ENCODE measurements at regions not wholly inside any gene's neighbourhood (a gene's known extent, or its start where the extent isn't known, plus 50 kb on each side); places are given as distances from the start of the nearest gene placed in this dataset.

- no peaks in the 10 kb centered on the region for H3K9me3 ChIP-seq
- no peaks in the 10 kb centered on the region for H3K4me1 ChIP-seq
- peaks cover 6% of the 10 kb centered on the region; the same call in 1 of the 2 replicates for H3K27me3 ChIP-seq (ENCODE audit: low read depth)
- in situ Hi-C loops (cut with MboI; ENCODE audit: low sequenced_read_pairs) = loop anchor here (10.0 kb wide), 1 partner anchor 794 kb away; no protein-coding TSS in a partner anchor
- H3K4me3 ChIP-seq = no peak overlapping the region
- no peaks in the 10 kb centered on the region for H3K36me3 ChIP-seq (replicated peaks)
- DNase-seq (ENCODE audit: low spot score in 2 of 2) = no peak
These were observed 259.3 kb downstream of the HTR7 start for GRCh38 chr10:90598513-90598912.

- H3K4me3 ChIP-seq = no peak overlapping the region
- no peaks in the 10 kb centered on the region for H3K9me3 ChIP-seq
- in situ Hi-C loops (cut with MboI; ENCODE audit: low sequenced_read_pairs) = no loop called here
- no peak for DNase-seq (ENCODE audit: low spot score in 2 of 2)
- no peaks in the 10 kb centered on the region for H3K27me3 ChIP-seq (ENCODE audit: low read depth)
- H3K4me1 ChIP-seq = no peaks in the 10 kb centered on the region
- H3K36me3 ChIP-seq (replicated peaks) = no peaks in the 10 kb centered on the region
These were observed 254.8 kb downstream of the HTR7 start for GRCh38 chr10:90602862-90603610.

GRCh38 chr10:90604636-90605035 is 253.2 kb downstream of the HTR7 start:
- Histone ChIP-seq H3K9me3 (no peaks in the 10 kb centered on the region), H3K36me3 (replicated peaks) (no peaks in the 10 kb centered on the region), H3K4me3 (no peak overlapping the region), H3K4me1 (no peaks in the 10 kb centered on the region), H3K27me3 (ENCODE audit: low read depth) (no peaks in the 10 kb centered on the region)
- in situ Hi-C loops (cut with MboI; ENCODE audit: low sequenced_read_pairs) = no loop called here
- no peak for DNase-seq (ENCODE audit: low spot score in 2 of 2)

- in situ Hi-C loops (cut with MboI; ENCODE audit: low sequenced_read_pairs) = no loop called here
- Histone ChIP-seq H3K36me3 (replicated peaks) (no peaks in the 10 kb centered on the region), H3K4me3 (no peak overlapping the region), H3K27me3 (ENCODE audit: low read depth) (no peaks in the 10 kb centered on the region), H3K4me1 (no peaks in the 10 kb centered on the region), H3K9me3 (no peaks in the 10 kb centered on the region)
- no peak for DNase-seq (ENCODE audit: low spot score in 2 of 2)
These were observed 252.3 kb downstream of the HTR7 start for GRCh38 chr10:90605506-90605905.

DNA sequence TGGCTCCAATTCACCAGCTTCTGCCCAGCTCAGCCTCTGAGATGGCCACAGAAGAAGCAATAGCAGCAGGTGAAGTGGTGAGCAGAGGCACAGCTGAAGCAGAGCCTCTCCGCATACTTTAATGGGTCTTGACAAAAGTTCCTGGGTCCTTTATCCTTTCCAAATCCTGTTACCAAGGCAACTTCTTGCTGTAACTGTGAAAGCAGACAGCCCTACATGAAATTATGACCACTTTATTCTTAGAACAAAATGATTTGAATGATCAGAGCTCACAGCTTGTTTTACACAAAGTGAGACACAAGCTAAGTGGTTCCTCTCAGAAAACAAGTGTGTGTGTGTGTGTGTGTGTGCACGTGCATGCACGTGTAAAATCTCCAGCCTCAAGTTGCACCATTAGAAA is 245.6 kb downstream of the HTR7 start:
- in situ Hi-C loops (cut with MboI; ENCODE audit: low sequenced_read_pairs) = no loop called here
- H3K4me1 ChIP-seq = no peaks in the 10 kb centered on the region
- no peak for DNase-seq (ENCODE audit: low spot score in 2 of 2)
- H3K9me3 ChIP-seq = no peaks in the 10 kb centered on the region
- no peaks in the 10 kb centered on the region for H3K36me3 ChIP-seq (replicated peaks)
- H3K4me3 ChIP-seq = no peak overlapping the region
- no peaks in the 10 kb centered on the region; the same call in none of the 2 replicates for H3K27me3 ChIP-seq (ENCODE audit: low read depth)

DNA sequence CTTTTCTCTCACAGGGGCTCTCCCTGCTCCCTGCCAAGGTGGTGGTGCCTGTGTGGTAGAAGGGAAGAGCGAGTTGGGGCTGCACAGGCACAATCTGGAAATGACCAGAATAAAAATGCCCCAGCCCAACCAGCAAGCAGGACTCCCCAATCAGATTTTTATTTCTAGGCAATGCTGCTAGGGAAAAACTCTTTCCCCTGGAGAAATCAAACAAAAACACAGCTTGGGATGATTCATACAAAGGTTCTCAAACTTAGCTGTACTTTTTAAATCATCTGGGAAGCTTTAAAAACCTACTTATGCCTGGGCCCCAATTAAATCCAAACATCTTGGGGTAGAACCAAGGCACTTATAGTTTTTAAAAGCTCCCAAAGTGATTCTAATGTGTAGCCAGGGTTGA is 243.2 kb downstream of the HTR7 start:
- Histone ChIP-seq H3K4me3 (no peak overlapping the region), H3K9me3 (no peaks in the 10 kb centered on the region), H3K36me3 (replicated peaks) (no peaks in the 10 kb centered on the region), H3K27me3 (ENCODE audit: low read depth) (peaks cover 6% of the 10 kb centered on the region), H3K4me1 (no peaks in the 10 kb centered on the region)
- in situ Hi-C loops (cut with MboI; ENCODE audit: low sequenced_read_pairs) = no loop called here
- no peak for DNase-seq (ENCODE audit: low spot score in 2 of 2)

GRCh38 chr10:90621577-90621976 is 236.3 kb downstream of the HTR7 start:
- no peaks in the 10 kb centered on the region for H3K4me1 ChIP-seq
- no peaks in the 10 kb centered on the region for H3K9me3 ChIP-seq
- in situ Hi-C loops (cut with MboI; ENCODE audit: low sequenced_read_pairs) = no loop called here
- 0 out of 2 replicates have a peak, but pooled peaks cover 8% of the 10 kb centered on the region for H3K27me3 ChIP-seq (ENCODE audit: low read depth)
- DNase-seq (ENCODE audit: low spot score in 2 of 2) = peak in 1 of 2 experiments; percentile 24
- H3K4me3 ChIP-seq = no peak overlapping the region
- no peaks in the 10 kb centered on the region for H3K36me3 ChIP-seq (replicated peaks)

DNA sequence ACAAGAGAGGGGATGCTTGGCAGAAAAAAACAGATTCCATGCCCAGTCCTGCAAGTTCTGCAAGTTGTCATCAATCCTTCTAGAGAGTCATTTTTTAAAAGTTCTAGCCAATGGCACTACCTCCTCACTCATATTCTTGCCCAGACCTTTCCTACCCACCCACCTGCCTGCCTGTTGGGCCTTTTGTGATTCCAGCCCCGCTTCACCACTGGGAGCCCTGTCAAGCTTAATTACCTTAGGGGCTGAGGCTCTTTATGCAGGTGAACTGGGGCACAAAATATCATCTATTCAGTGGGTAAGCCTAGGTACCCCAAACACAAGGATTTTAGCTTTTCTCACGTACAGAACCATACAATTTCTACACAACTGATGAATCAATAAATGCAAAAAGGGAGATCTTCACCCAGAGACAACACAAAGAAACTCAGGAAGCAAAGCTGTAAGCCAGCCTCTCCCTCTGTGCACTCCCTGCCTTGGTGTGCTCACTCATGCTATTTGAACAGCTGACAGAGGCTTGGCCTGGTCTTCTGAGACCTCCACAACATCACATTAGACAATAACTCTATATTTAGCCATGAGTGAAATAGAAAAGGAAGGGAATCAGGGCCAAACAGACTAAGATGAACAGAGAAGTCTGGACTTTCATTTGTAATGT is 222.6 kb downstream of the HTR7 start:
- Histone ChIP-seq H3K4me1 (no peaks in the 10 kb centered on the region), H3K4me3 (no peak overlapping the region), H3K36me3 (replicated peaks) (no peaks in the 10 kb centered on the region), H3K27me3 (ENCODE audit: low read depth) (no peaks in the 10 kb centered on the region), H3K9me3 (no peaks in the 10 kb centered on the region)
- no peak for DNase-seq (ENCODE audit: low spot score in 2 of 2)
- in situ Hi-C loops (cut with MboI; ENCODE audit: low sequenced_read_pairs) = no loop called here

DNA sequence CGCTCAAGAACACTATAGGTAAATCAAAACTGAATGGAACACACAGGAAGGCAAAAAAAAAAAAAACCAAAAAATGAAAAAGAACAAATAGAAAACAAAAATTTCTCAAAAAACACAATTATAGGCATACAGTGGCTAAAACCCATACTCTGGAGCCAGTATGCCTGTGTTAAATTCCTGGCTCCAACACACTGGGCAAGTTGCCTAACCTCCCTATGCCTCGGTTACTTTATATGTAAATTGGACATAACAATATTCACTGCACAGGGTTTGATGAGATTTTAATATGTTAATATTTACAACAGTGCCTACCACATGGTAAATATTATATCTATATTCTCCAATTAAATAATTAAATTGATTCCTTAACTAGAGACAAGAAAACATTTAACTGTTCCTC is 217.1 kb downstream of the HTR7 start:
- no peaks in the 10 kb centered on the region for H3K4me1 ChIP-seq
- no peak for DNase-seq (ENCODE audit: low spot score in 2 of 2)
- no peaks in the 10 kb centered on the region for H3K36me3 ChIP-seq (replicated peaks)
- H3K27me3 ChIP-seq (ENCODE audit: low read depth) = no peaks in the 10 kb centered on the region
- H3K9me3 ChIP-seq = no peaks in the 10 kb centered on the region
- no peak overlapping the region for H3K4me3 ChIP-seq
- in situ Hi-C loops (cut with MboI; ENCODE audit: low sequenced_read_pairs) = no loop called here

DNA sequence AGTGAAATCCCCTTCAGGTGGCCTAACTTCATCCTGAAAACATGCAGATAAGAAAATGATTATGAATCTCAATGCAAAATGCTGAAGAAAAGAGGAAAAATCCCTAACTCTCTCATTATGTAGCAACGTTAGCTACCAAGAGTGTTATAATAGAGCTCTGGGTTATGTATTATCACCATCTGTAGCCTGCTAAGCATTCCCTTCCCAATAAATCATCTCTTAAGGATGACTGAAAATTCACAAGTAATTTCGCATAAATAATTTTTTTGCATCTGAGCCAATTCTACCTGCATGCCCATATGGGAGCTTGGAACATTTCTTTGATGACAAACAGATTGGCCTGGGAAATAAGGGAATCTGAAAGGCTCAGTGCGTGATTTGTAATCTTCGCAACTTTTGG is 216.1 kb downstream of the HTR7 start:
- Histone ChIP-seq H3K36me3 (replicated peaks) (no peaks in the 10 kb centered on the region), H3K4me1 (no peaks in the 10 kb centered on the region), H3K9me3 (no peaks in the 10 kb centered on the region), H3K27me3 (ENCODE audit: low read depth) (no peaks in the 10 kb centered on the region), H3K4me3 (no peak overlapping the region)
- no peak for DNase-seq (ENCODE audit: low spot score in 2 of 2)
- in situ Hi-C loops (cut with MboI; ENCODE audit: low sequenced_read_pairs) = no loop called here

GRCh38 chr10:90642136-90642535 is 215.7 kb downstream of the HTR7 start:
- Histone ChIP-seq H3K9me3 (no peaks in the 10 kb centered on the region), H3K27me3 (ENCODE audit: low read depth) (no peaks in the 10 kb centered on the region), H3K4me3 (no peak overlapping the region), H3K4me1 (no peaks in the 10 kb centered on the region), H3K36me3 (replicated peaks) (no peaks in the 10 kb centered on the region)
- in situ Hi-C loops (cut with MboI; ENCODE audit: low sequenced_read_pairs) = no loop called here
- DNase-seq (ENCODE audit: low spot score in 2 of 2) = no peak

DNA sequence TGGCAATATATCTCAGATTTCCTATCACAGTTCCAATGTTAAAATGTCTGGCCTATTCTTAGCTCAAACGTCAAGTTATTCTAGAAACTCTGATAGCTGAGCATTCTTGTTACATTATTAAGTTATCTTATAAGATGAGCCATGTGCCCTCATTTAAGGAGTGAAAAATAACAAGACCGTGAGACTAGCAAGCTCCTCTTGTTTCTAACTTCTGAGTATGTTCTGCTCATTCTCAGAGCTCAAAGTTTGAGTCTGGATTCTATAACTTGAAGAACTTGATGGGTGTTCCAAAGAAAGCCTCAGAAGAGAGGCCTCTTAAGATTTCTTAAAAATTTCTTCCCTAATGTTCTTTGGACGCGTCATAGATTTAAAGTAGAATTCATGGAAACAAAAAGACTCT is 215.2 kb downstream of the HTR7 start:
- Histone ChIP-seq H3K4me3 (no peak overlapping the region), H3K27me3 (ENCODE audit: low read depth) (no peaks in the 10 kb centered on the region), H3K4me1 (no peaks in the 10 kb centered on the region), H3K36me3 (replicated peaks) (no peaks in the 10 kb centered on the region), H3K9me3 (no peaks in the 10 kb centered on the region)
- DNase-seq (ENCODE audit: low spot score in 2 of 2) = no peak
- in situ Hi-C loops (cut with MboI; ENCODE audit: low sequenced_read_pairs) = no loop called here

DNA sequence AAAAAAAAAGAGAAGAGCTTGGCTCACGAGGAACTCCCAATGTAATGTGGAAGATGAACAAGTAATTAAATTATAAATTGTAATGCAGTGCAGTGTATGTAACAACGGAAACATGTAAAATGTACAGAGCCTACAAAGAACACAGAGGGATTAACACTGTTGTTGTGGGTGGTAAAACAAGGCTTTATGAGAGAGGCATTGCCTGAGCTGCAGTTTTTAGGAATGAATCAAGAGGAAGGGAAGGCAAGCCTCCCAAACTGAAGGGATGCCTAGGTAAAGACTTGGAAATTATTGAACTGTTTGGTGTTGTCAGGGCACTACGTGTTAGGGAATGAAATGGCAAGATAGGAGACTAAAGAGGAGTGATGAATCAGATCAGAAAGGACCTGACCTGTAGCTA is 213.7 kb downstream of the HTR7 start:
- no peak overlapping the region for H3K4me3 ChIP-seq
- no peaks in the 10 kb centered on the region for H3K9me3 ChIP-seq
- DNase-seq (ENCODE audit: low spot score in 2 of 2) = no peak
- no peaks in the 10 kb centered on the region for H3K36me3 ChIP-seq (replicated peaks)
- no peaks in the 10 kb centered on the region for H3K4me1 ChIP-seq
- in situ Hi-C loops (cut with MboI; ENCODE audit: low sequenced_read_pairs) = no loop called here
- H3K27me3 ChIP-seq (ENCODE audit: low read depth) = no peaks in the 10 kb centered on the region

GRCh38 chr10:90650858-90651257 is 207.0 kb downstream of the HTR7 start:
- no peak overlapping the region for H3K4me3 ChIP-seq
- DNase-seq (ENCODE audit: low spot score in 2 of 2) = no peak
- no peaks in the 10 kb centered on the region for H3K9me3 ChIP-seq
- H3K36me3 ChIP-seq (replicated peaks) = no peaks in the 10 kb centered on the region
- in situ Hi-C loops (cut with MboI; ENCODE audit: low sequenced_read_pairs) = no loop called here
- no peaks in the 10 kb centered on the region for H3K4me1 ChIP-seq
- no peaks in the 10 kb centered on the region for H3K27me3 ChIP-seq (ENCODE audit: low read depth)

Data from HAP-1 (cell line).